ENCODE measurements at regions not wholly inside any gene's neighbourhood (a gene's known extent, or its start where the extent isn't known, plus 50 kb on each side); places are given as distances from the start of the nearest gene placed in this dataset.

DNA sequence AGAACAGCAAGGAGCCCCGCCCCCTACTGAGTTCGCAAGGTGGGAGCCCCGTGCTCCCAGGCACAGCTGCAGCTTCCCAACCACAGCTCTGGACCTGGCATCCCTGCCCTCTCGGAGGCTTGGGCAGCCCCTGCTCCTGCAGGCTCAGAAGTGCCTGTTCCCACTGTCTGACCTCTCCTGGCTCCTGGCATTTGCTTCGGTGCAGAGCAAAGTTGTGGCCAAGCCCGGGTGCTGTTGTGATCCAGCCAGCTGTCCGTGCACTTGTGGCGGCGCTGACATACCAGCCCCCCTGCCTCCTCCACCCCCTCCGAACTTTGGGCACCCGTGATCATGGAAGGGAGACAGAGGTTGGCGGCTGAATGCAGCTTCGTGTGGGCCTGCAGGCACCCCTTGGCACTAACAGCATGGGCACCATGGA lies 1386.8 kb downstream of the PCDH9 start:
- no peak for DNase-seq (ENCODE audit: low spot score)
- TF ChIP-seq, protein P1, sequence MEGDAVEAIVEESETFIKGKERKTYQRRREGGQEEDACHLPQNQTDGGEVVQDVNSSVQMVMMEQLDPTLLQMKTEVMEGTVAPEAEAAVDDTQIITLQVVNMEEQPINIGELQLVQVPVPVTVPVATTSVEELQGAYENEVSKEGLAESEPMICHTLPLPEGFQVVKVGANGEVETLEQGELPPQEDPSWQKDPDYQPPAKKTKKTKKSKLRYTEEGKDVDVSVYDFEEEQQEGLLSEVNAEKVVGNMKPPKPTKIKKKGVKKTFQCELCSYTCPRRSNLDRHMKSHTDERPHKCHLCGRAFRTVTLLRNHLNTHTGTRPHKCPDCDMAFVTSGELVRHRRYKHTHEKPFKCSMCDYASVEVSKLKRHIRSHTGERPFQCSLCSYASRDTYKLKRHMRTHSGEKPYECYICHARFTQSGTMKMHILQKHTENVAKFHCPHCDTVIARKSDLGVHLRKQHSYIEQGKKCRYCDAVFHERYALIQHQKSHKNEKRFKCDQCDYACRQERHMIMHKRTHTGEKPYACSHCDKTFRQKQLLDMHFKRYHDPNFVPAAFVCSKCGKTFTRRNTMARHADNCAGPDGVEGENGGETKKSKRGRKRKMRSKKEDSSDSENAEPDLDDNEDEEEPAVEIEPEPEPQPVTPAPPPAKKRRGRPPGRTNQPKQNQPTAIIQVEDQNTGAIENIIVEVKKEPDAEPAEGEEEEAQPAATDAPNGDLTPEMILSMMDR (IDR thresholded peaks at IDR 0.05; ENCODE audit: extremely low read depth, missing control alignments) = no peak

DNA sequence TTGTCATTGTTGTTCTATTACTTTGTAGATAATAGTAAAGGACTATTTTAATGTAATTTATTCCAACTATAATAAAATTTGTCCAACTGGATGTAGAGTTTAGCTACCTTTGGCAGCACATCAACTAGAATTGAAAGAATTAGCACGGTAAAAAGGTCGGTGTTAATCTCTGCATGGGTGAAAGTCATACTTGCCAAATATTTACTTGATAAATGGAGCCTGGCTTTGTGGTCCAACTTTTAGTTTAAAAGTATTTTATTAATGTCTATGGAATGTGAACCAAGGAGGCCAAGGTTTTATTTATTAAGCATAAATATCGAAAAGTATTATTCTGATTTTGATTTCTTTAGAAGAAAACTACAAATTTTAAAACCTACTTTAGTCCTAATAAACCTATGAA lies 1389.0 kb downstream of the PCDH9 start:
- TF ChIP-seq, protein P1 (IDR thresholded peaks at IDR 0.05; ENCODE audit: extremely low read depth, missing control alignments) = no peak
- DNase-seq (ENCODE audit: low spot score) = no peak

DNA sequence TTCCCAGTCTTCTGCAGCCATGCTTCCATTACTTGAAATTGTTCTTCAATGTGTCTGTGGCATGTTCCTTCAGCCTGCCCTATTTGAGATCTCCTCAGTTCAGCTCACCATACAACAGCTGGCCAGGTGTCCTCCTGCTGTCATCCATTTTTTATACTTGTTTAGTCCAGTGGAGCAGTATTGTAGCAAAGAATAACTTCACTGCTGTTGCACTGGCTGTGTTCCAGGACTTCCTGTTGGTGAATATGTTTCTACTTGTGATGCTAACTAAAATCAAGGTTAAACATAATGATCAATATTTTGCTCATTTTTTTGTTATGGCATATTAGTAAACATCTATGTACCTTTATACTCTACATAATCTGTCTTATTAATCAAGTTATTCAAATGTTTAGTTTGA lies 1394.1 kb downstream of the PCDH9 start:
- DNase-seq (ENCODE audit: low spot score) = no peak
- TF ChIP-seq, protein P1 (IDR thresholded peaks at IDR 0.05; ENCODE audit: extremely low read depth, missing control alignments) = no peak

DNA sequence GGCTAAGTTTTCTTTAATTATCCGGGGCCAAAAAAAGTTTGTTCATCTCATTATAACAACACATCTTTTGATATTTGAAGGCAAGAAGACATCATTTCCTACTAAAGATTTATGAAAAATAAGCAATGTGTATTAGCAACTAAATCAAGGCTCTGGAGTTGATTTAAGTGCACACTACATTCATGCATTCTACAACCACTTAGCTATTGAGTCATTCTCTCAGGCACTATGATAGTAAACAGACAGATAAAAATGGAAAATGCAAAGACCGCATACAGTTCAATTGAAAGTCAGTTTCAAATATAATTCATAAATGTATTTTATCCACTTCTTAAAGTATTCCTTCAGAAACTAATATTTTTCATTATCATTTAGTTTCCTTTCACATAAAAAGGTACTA lies 1395.2 kb downstream of the PCDH9 start:
- DNase-seq (ENCODE audit: low spot score) = no peak
- TF ChIP-seq, protein P1 (IDR thresholded peaks at IDR 0.05; ENCODE audit: extremely low read depth, missing control alignments) = no peak

DNA sequence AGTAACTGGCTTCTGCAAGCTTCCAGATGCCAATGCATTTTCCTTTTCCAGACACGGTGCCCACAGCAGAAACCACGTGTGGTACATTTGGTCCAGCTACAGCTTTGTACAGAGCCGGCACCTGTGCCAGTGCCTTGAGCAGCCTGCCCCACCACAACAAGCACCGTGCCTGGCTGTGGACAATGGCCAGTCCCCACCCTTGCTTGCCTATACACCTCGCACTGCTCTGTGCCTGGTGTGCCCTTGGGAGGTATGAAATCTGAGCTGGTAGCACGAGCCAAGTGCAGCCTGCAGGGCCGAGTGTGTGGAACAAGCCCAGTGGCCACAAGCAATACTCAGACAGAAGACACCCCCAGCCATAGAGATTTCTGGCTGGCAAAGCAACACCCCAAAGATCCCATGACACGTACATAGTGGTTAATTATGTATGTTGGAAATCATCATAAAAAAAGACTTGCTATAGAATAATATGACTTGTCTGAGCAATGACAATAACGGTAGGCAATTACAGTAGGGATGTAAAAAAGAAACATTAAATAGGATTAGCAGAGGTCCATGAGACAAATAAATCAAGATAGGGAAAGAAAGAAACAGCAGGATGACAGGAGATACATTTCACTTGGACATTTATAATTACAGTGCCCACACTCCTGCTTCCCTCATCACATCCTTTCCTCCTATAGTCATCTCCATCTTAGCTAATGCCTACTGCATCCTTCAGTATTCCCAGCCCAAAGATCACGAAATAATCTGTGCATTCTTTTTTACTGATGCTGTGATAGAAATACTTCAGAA lies 1399.5 kb downstream of the PCDH9 start:
- TF ChIP-seq, protein P1 (IDR thresholded peaks at IDR 0.05; ENCODE audit: extremely low read depth, missing control alignments) = no peak
- DNase-seq (ENCODE audit: low spot score) = no peak

DNA sequence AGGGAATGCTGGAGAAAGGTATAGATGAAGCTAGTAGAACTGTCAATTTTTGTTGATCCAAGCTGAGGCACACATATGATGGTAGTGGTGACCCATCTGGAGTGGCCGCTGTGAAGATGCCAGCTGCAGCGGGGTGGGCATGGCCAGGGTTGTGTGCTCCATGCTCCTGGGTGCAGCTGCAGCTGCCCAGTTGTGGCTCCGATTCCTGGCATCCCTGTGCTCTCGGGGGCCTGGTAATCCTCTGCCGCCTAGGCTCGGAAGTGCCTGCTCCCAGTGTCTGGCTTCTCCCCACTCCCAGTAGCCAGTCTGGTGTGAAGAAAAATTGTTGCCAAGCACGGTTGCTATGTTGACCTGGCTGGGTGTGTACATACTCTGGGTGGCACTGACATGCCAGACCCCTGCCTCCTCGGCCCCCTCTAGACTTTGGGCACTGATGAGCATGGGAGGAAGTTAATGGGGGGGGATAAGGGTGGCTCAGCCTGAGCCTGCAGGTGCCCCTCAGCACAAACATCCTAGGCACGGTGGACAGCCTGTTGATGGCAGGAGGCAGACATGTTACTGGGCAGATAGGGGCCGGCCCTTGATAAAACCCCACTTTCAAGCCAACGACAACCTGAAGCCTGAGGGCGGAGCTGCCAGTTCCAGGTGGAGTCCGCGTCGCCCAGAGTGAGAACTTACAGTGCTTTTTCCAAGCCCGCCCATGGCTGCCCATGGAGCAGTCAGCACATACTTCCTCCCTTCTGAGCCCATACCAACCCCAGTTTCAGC lies 1400.7 kb downstream of the PCDH9 start:
- no peak for DNase-seq (ENCODE audit: low spot score)
- TF ChIP-seq, protein P1 (IDR thresholded peaks at IDR 0.05; ENCODE audit: extremely low read depth, missing control alignments) = no peak

DNA sequence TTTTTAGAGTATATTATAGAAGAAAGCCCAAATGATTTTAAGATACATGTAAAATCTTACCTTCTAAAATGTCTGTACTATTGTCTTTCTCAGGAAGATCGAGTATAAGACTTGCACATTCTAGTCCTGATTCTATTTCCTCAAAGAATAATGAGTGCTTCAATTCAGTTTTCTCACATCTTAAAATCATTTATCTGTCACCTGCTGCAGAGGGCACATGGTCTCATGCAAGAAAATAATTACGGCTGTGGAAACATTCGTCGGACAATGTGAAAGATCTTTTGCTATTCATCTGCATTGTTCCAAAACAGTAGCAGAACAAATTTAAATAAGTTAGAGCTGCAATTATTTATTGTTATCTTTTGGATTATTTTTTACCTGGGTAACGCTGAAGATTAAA lies 1403.5 kb downstream of the PCDH9 start:
- no peak for DNase-seq (ENCODE audit: low spot score)
- TF ChIP-seq, protein P1 (IDR thresholded peaks at IDR 0.05; ENCODE audit: extremely low read depth, missing control alignments) = no peak
